HG03280 (cell line): ENCODE measurements at regions not wholly inside any gene's neighbourhood (a gene's known extent, or its start where the extent isn't known, plus 50 kb on each side); places are given as distances from the start of the nearest gene placed in this dataset.
"Not testable (repeated sequence)": the region's sequence is repeated elsewhere in the genome, so short reads cannot be mapped to it uniquely, and the experiment has no call there.

Source experiments
- ATAC-seq: cut with Tn5 transposase; IDR thresholded peaks from one replicate; pipeline ENCODE4 v1.9.1; 2021; ENCODE audit warnings: mild to moderate bottlenecking, moderate library complexity; ENCODE audit not compliant: unreplicated experiment

DNA sequence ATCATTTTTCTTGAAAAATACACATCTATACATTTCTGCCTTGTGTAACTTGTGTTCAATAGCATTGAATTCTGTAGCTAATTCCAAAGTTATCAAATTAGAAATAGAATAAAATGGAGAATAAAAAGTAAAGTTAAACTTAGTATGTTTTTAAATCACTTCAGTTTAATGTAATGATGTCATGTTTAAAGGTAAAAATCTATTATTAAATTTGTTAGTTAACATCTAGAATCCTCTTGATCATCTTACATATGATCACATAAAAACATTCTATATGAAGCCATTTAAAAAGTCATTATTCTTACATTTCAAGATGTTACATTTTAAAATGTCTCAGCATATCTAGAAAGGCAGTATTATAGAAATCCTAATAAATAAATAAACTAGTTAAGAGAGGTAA lies 1163.2 kb downstream of the PLA2G4A start:
- no peak for ATAC-seq

DNA sequence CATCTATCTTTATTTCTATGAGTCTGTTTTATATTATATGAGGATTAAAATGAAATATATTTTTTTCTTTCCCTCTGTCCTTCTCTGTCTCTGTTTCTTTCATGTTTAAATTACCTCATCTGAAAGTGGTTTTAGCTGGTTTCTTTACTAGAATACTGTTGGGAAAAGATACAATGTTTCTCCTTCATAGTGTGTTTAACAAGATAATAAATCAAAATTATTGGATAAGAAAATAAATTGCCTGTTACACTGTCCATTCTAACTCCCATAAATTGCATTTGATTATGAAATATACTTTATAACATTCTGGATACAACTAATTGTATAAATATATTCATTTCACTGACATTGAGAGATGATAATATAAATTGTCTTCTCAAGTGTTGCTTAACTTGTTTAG lies 1168.0 kb downstream of the PLA2G4A start:
- ATAC-seq: no peak

DNA sequence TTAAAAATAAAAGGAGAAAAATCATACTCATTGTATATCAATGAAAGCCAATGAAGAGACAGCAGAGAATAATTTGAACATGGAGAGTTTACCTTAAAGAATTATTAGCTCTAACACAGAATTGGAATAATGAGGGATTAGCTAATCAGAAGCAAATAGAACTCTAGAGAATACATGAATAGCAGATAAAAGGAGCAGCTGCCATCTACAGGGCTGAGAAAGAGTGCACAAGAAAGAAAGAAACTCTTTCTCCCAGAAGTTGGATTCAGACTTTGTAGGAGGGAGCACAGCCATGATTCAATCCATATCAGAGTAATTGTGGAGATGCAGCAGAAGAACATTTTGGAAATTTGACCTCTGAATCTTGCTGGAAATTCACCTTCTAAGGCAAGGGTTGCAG lies 1171.2 kb downstream of the PLA2G4A start:
- no peak for ATAC-seq

DNA sequence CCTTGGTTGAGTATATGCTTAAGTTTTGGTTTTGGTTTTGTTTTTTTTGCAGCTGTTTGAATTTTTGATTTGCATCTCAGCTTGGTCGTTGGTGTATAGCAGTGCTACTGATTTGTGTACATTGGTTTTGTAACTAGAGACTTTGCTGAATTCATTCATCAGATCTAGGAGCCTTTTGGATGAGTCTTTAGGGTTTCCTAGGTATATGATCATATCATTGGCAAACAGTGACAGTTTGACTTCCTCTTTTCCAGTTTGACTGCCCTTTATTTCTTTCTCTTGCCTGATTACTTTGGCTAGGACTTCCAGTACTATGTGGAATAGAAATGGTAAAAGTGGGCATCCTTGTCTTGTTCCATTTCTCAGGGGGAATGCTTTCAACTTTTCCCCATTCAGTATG lies 1174.9 kb downstream of the PLA2G4A start:
- ATAC-seq: not testable (repeated sequence)

DNA sequence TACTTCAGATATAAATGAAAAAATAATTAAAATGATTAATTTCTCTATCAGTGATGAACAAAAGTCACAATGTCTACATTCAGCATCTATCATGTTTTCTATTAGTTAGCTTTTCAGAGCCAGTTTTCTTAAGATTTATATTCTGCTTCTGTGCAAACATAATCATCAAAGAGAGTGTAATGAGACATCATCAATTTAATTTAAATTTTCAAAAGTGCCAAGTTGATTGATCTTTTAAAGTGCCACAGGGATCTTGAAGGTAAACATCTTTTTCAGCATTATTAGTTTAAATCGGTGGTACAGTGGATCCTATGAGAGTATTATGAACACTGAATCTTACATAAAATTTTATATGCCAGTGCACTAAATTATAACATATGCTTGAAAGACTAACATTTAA lies 1176.1 kb downstream of the PLA2G4A start:
- no peak for ATAC-seq

DNA sequence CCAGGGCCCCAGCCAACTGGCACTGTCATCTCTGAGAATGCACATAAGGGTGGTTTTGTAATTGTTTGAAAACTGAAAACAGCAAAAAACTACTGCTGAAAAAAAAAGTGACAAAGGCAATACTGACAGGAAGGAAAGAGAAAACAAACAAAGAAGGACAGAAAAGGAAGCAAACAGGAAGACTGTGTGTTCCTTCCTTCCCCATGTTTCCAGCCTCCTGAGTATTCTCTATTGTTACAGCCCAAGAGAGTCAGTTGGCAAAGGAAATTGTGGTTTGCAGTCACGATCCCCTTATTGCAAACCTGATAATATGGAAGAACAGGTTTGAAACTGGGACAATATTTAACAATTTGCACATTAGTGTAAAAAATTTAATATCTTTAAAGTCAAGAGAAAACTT lies 1177.6 kb downstream of the PLA2G4A start:
- ATAC-seq: no peak

DNA sequence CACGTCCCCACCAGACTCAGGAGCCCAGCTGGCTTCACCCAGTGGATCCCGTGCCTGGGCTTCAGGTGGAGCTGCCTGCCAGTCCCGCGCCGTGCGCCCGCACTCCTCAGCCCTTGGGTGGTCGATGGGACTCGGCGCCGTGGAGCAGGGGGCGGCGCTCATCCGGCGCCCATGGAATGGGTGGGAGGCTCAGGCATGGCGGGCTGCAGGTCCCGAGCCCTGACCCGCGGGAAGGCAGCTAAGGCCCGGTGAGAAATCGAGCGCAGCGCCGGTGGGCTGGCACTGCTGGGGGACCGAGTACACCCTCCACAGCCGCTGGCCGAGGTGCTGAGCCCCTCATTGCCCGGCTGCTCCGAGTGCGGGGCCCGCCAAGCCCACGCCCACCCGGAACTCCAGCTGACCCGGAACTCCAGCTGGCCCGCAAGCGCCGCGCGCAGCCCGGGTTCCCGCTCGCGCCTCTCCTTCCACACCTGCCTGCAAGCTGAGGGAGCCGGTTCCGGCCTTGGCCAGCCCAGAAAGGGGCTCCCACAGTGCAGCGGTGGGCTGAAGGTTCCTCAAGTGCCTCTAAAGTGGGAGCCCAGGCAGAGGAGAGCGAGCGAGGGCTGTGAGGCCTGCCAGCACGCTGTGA lies 1184.6 kb downstream of the PLA2G4A start:
- not testable (repeated sequence) for ATAC-seq

DNA sequence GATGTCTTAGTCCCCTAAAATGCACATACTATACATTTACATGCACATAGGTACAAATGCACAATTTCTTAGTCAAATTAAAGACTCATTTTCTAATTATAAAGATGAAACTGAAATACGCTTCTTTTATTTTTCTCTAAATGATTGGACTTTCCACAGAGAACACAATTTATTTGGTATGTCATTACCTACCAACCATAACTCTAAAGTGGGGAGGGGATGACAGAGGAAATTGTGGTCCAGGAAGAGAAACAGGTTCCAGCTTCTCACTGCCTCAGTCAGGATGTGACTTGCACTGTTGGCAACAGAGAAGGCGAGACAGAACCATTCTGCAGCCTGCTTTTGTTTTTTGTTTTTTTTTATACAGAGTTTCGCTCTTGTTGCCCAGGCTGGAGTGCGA lies 1189.2 kb downstream of the PLA2G4A start:
- ATAC-seq: no peak

DNA sequence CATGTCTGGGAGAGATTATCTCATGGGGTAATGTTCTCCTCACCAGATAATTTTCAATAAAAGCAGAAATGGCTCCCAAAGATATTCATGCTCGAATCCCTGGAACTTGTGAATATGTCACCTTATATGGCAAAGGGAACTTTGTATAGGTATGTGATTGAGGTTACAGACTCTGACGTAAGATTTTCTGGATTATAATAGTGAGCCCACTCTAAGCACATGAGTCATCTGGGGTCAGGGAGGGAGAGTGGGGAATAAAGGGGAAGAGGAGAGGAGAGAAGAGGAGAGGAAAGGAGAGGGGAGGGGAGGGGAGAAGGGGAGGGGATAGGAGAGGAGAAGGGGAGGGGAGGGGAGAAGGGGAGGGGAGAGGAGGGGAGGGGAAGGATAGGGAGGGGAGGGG lies 1193.9 kb downstream of the PLA2G4A start:
- no peak for ATAC-seq

DNA sequence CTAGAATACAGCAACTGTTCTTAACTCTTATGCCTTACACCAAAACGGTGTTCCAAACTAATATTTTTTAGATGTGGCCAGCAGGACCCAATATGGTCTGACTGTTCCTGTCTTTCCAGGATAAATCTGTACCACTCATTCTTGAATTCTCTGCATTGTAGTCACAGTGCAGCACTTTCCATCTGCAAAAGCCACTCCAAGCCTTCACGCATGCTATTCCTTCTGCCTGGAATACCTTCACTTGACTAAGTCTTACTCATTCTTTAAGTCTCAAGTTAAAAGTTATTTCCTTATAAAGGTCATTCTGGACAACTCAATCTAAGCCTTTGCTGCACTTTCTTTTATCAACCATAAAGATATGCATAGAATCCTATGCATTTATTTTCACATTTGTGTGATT lies 1194.5 kb downstream of the PLA2G4A start:
- ATAC-seq: no peak

DNA sequence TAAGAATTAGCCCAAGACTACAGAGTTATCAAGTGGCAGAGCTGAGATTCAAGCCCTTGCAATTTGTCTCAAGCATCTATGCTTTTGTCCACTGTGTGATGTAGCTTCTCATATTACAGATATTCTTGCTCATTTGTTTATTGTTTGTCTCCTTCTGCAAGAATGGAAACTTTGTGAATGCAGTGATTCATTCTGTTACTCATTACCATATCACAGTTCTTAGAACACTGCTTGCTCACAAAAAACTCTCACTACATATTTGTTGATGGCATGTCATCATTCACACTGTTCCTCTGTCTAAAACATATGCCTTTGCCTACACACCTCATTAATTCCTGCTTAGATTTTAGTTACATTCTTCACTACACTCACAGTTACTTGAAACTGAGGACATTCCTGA lies 1198.9 kb downstream of the PLA2G4A start:
- ATAC-seq: peak; percentile 63

DNA sequence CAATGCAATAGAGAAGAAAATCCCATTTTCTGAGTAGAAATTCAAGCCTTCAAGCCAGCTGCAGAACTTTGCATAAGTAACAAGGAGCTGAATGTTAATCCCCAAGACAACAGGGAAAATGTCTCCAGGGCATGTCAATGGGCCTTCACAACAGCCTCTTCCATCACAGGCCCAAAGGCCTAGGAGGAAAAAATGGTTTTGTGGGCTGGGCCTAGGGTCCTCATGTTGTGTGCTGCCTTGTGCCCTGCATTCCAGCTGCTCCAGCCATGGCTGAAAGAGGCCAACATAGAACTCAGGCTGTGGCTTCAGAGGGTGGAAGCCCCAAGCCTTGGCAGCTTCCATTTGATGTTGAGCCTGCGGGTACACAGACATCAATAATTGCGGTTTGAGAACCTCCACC lies 1208.8 kb downstream of the PLA2G4A start:
- not testable (repeated sequence) for ATAC-seq

DNA sequence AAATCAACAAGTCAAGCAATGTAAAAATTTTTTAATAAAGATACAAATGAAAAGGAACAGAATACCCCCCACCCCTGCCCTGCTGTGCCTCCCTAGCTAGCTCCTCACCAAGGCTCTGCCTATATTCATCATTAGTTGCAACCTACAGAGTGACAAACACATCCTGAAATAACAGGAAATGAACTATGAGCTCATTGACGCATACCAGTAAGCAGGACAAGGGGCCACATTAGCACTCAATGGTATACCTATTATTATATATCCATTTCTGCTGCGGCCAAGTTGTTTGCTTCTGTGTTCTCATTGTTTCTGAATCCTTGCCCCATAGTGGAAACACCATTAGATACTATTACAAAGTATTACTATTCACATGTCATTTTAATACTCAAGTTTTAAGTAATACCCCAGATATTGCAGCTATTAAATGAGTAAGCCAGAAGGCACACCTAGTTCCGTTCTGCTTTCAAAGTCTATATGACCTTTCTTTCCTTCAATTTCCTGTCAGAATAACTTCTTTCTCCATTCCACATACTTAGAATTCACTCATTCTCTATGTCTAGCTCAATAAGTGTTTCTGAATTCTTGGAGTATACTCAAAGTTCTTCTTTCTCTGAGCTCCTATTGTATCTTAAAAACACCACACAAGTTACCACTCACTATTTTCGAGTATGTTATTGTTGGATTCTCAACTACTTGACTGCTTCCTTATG lies 1214.9 kb downstream of the PLA2G4A start:
- ATAC-seq: no peak

DNA sequence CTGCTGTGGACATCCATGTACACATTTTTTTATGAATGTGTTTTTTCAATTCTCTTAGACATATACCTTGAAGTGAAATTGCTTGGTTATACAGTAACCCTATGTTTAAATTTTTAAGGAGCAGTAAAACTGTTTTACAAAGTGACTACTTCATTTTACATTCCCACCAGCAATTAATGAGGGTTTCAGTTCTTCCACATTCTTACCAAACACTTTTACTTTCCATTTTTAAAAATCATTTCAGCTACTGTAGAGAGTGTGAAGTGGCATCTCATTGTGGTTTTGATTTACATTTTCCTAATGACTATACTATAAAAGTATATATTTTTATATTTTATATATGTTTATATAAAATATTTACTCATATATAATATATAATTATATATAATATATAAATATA lies 1221.5 kb downstream of the PLA2G4A start:
- ATAC-seq: no peak

DNA sequence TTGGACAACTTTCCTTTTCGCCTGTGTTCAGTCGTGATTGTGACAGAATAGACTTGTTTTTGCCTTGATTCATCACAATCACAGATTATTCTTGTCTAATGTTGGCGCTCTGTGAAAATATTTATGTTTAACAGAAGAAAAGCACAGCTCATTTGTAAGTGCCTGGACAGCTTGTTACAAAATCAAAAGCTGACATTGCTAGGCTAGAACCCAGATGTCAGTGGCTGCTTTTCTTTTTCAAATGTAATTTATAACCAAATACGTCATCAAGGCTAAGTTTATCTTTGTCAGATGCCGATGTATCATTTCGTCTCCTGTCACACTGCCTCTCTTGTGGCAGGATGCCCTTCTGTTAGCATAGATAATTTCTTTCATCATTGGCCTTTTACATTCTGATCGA lies 1227.3 kb downstream of the PLA2G4A start:
- no peak for ATAC-seq

DNA sequence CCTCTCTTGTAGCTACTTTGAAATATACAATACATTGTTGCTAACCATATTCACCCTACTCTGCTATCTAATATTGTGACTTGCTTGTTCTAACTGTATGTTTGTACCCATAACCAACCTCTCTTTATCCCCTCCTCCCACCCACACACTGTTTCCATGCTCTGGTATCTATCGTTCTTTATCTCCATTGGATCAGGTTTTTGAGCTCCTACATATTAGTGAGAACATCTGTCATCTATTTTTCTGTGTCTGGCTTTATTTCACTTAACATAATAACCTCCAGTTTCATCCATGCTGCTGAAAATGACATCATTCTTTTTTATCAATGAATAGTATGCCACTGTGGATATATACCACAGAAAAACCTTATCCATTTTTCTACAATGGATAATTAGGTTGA lies 1230.1 kb downstream of the PLA2G4A start:
- no peak for ATAC-seq

DNA sequence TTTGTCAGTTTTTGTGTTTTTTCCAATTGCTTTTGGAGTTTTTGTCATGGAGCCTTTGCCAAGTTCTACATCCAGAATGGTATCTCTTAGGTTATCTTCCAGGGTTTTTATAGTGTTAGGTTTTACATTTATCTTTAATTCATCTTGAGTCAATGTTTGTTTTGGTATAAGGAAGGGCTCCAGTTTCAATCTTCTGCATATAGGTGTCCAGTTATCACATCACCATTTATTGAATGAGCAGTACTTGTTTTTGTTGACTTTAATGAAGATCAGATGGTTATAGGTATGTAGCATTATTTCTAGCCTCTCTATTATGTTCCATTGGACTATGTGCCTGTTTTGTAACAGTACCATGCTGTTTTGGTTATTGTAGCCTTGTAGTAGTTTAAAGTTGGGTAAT lies 1233.1 kb downstream of the PLA2G4A start:
- ATAC-seq: no peak

DNA sequence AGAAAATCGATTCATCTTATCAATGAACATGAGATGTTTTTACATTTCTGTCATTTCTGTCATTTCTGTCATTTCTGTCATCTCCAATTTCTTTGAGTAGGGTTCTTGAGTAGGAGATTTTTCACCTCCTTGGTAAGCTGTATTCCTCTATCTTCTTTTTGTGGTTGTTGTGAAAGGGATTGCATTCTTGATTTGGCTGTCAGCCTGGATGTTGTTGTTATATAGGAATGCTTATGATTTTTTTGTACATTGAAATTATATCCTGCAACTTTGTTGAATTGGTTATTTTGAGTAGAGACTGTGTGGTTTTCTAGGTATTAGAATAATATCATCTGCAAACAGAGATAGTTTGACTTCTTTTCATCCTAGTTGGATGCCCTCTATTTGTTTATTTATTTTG lies 1233.7 kb downstream of the PLA2G4A start:
- no peak for ATAC-seq

DNA sequence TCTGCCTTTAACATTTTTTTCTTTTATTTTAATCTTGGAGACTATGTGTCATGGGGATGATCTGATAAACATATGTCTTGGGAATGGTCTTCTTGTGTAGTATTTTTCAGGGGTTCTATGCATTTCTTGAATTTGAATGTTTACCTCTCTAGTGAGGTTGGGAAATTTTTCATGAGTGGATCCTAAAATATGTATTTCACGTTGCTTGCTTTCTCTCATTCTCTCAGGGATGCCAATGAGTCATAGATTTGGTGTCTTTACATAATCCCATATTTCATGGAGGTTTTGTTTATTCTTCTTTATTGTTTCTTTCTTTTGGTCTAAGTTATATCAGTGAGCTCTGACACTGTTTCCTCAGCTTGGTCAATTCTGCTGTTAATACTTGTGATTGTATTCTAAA lies 1237.2 kb downstream of the PLA2G4A start:
- ATAC-seq: no peak

DNA sequence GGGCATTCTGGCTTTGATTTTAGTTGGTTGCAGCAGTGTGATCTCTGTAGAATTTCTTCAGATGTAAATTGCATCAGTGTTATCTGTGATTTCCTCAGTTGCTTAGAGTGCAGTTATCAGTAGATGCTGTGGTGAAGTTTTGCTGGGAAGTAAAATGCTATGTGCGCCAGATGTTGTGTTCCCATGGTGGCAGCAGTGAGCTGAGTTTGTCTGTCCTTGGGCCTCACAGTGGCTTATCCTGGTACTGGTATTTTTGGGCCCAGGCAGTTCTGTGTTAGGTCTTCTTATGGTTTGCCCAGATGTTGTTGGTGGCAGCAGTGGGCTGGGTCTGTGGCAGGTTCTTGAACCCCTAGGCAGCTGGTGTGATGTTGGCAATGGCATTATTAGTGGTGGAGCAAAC lies 1242.1 kb downstream of the PLA2G4A start:
- ATAC-seq: no peak

DNA sequence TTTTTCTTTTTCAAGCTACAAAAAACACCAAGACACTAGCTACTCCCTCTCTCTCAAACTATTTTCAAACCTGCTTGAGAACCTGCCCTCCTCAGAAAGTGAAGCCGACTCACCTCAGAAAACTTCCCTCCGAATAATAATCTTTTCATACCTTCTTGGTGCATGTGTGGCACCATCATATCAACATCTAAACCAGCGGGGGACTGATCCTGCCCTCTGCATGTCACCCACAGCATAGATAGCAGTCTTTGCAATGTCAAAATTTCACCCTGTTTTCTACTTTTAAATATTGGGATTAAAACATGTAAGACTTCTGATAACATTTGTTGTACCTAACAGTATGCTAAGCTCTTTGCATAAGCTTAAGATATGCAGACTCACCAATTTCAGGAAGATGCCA lies 1260.3 kb downstream of the PLA2G4A start:
- ATAC-seq: no peak

DNA sequence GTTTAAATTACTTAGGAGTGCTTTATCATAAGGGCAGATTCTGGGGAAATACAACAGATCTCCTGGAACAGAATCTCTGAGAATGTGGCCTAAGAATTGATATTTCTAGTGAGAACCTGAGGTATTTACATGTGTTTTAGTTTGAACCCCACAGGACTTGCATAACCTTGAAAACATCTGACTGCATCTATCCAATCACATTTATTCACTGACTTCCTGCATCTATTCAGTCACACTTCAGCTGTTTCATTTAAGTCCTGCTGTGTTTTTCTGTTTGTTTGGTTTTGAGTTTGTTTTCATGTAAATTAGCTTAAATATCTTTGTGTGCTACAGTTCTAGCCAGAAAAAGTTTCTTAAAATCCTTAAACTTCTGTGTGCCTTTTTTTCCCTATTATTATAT lies 1260.7 kb downstream of the PLA2G4A start:
- no peak for ATAC-seq

DNA sequence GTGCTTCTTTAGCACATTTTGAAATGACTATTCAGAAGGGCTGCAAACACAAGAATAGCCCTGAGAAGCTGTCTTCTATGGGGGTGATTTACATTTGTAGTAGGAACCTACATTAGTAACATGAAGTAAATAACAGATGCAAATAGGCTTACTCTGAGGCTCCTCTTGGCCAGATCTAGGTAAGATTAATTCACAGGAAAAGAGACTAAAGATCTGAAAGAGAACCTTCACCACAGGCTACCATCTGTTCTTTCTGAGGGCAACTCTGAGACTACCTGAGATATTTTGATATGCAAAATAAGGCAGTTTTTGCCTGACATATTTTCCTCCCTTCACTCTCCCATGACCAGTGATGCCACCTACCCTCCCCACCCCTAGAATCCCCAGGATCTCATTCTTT lies 1267.8 kb downstream of the PLA2G4A start:
- no peak for ATAC-seq
